GM18508 (cell line): ENCODE measurements at regions not wholly inside any gene's neighbourhood (a gene's known extent, or its start where the extent isn't known, plus 50 kb on each side); places are given as distances from the start of the nearest gene placed in this dataset.
A peak's percentile ranks its signal among the peaks of the same experiment; 100 is the strongest.
"Not testable (repeated sequence)": the region's sequence is repeated elsewhere in the genome, so short reads cannot be mapped to it uniquely, and the experiment has no call there.

Source experiments
- ATAC-seq: cut with Tn5 transposase; IDR thresholded peaks from one replicate; pipeline ENCODE4 v1.9.1; 2021; ENCODE audit warnings: moderate number of reproducible peaks; ENCODE audit not compliant: insufficient read depth, unreplicated experiment

DNA sequence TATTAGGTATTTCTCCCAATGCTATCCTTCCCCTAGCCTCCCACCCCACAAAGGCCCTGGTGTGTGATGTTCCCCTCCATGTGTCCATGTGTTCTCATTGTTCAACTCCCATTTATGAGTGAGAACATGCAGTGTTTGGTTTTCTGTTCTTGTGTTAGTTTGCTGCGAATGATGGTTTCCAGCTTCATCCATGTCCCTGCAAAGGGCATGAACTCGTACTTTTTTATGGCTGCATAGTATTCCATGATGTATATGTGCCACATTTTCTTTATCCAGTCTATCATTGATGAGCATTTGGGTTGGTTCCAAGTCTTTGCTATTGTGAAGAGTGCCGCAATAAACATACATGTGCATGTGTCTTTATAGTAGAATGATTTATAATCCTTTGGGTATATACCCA is 309.9 kb downstream of the PHF14 start:
- not testable (repeated sequence) for ATAC-seq

DNA sequence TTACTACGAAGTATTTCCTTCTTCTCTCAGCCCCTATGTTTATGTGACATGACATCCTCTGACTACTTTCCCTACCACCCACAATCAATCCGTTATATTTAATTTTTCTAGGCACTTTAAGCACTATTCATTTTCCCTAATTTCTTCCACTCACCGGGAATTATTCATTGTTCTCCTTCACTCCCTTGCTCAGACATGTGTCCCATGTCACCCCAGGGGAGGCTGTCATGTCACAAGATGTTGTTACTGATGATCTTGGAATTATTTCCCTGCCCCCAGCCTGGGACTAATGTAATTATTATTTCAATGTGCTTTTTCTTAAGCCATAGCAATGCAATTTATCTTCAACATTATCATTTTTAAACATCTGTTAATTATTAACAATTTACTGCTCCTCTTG is 317.2 kb downstream of the PHF14 start:
- no peak for ATAC-seq

DNA sequence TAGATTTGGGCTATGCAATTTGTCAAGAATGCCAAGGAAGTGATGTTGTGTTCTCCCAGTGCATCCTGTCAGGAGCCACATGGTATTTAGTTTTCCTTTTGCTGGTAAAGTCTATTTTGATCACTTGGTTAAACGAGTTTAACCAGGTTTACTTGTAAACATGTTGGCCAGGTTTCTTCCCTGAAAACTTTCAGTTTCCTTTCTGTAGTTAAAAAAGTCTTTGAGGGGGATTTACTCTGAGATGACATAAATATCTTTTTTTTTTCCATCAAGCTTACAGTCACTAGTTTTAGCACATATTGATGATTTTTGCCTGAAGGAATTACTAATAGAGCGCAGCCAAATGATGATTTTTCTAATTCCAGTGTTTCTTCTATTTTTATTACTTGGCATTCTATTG is 320.5 kb downstream of the PHF14 start:
- no peak for ATAC-seq

DNA sequence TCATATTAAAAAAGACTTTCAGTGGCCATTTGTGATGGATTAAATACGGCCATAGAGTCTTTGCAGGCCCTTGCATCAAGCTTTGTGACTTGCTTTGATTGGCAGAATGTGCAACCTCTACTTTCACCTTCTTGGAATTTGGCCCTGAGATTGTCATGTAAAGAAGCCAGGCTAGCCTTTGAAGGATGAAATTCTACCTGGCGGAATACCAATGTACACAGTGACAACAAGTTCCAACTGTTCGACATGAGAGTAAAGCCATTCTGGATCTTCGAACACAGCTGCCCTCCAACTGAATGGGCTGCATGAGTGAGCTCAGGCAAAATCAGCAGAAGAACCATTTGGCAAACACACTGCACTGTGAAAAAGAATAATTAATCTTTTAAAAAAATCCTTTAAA is 321.3 kb downstream of the PHF14 start:
- no peak for ATAC-seq

DNA sequence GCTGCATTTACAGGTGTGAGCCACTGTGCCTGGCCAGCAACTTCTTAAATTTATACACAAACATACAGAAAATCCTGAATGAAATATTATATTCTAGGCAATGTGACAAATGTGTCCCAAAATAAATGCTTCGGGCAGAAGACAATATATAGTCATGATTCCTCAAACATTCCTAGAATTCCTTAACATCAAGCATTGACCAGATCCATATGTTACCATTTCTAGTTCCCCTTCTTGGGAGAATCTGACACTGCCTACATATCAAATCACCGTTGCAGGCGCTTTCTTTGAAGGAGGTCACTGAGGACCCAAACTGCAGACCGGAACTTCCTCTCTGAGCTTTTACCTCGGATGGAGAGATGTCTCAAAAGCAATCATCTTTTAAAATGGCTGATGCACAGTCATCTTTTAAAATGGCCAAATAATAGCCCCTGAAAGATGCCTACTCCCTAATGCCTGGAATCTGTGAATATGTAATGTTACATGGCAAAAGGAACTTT is 323.5 kb downstream of the PHF14 start:
- no peak for ATAC-seq

DNA sequence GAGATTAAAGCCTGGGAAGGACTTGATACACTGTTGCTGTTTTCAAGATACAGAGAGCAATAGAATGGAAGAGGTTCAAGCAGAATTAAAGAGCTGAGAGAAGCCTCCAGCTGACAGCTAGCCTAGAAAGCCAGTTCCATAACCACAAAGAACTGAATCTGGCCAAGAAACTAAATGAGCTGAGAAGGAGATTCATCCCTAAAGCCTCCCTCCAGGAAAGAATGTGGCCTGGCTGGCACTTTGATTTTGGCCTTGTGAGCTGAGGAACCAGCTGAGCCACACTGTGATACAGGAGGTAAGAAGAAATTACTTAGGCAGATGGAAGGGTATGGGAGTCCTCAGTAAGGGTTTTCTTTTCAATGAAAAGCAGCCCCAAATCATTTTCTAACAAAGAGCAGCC is 324.1 kb downstream of the PHF14 start:
- ATAC-seq: no peak

DNA sequence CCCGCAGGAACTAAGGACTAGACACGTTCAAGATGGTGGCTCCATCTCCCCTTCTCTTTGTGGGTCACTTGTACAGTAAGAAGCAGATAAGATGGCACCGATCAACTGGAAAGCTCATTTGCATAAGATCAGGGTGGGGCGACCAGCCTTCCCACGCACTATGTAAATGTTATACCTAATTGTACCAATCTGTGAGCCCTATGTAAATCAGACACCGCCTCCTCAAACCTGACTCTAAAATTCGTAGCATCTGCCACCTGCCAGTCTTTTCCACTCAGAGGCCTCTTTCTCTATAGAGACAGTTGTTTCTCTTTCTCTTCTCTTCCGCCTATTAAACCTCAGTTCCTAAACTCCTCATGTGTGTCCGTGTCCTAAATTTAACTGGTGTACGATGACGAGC is 324.5 kb downstream of the PHF14 start:
- ATAC-seq: no peak

DNA sequence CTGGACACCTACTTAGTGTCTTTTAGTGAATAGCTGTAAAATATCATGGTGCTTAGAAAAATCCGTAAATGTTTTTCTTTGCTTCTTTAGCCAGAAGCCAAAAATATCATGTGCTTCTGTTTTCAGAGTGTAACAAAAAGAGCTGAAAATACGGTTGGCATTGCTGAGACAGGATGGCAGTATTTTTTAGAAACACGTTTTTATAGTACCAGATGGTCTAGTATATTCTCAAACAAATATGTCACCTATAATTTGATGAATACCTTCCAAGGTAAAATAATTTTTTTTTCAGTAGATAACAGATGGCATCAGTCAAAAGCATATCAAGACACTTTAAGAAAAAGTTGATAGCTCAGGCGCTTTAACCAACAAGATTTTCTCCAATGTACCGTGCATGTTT is 326.6 kb downstream of the PHF14 start:
- ATAC-seq: no peak

DNA sequence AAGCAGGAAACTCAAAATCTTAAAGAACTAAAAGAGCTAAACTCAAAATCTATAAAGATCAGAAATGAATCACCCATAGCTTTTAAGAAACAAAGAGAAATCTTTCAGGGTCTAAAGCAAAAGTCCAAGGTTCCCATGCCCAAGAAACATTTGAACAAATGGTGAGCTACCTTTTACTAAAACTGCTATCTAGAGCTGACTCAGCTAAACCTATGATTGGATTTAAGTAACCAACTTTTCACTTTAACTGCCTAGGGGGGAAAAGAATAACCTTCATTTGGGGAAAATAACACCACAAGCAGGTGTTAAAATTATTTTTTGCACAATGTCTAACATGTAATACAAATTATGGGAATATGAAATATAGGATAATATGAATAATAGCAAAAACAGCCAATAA is 328.4 kb downstream of the PHF14 start:
- ATAC-seq: no peak

DNA sequence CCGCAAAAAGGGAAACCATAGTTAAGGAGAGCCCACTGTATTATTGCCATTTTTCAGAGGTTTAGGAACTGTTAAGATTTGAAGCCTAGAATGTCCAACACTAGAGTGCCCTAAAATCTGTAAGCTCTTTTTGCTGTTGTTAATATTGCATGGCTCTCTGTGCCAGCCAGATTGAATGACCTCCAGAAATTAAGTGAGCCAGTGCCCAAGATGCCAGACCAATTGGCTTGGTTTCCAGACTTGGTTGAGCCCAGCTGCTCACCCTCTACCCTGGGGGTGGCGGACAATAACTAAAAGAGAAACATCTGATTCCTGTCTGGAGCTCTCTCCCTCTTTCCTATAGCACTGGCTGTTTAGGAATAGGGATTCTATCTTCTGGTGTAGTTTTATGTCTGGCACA is 340.1 kb downstream of the PHF14 start:
- no peak for ATAC-seq

DNA sequence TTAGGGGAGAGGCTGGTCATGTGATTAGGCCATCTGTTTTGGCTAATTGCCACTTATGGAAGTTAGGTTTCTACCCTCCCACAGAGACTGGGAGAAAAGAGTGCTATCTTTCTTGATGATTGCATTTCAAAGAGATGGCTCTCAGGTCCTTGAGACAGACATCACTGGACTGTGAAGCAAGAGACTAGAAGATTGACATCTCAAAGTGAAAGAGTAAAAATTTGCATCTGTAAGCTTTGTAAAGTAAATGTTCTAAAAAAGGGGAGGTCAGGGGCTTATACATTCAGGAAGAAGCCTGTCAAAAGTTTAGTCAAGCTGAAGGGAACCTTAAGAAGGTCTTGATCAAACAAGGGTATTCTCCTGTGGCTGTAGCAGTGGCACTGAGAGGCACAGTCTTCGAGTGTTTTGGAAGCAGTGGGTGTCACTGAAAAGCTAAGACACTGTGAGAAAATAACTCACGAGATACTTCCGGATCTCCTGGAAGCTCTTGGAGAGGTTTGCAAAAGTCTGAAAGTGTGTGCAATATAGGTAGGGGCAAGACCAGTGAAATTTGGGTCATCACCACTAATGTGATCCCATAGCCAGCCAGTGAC is 342.1 kb downstream of the PHF14 start:
- ATAC-seq: no peak

DNA sequence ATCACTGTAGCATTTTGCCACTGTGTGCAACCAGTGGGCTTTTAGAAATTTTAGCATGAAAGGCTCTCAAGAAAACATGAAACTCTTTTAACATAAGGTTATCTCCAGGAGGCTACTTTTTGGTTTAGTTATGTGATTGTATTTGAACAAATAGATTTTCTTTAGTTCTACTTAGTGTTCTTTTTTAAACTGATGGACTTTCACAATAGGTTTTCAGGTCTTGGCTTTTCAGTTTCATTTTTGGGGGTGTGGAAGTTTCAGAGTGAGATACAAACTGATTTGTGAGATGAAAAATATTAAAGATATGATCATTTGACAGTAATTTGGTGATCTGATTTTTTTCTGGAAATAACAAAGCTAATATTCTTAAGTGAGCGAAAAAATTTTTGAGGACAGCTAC is 344.1 kb downstream of the PHF14 start:
- peak; percentile 39 for ATAC-seq

DNA sequence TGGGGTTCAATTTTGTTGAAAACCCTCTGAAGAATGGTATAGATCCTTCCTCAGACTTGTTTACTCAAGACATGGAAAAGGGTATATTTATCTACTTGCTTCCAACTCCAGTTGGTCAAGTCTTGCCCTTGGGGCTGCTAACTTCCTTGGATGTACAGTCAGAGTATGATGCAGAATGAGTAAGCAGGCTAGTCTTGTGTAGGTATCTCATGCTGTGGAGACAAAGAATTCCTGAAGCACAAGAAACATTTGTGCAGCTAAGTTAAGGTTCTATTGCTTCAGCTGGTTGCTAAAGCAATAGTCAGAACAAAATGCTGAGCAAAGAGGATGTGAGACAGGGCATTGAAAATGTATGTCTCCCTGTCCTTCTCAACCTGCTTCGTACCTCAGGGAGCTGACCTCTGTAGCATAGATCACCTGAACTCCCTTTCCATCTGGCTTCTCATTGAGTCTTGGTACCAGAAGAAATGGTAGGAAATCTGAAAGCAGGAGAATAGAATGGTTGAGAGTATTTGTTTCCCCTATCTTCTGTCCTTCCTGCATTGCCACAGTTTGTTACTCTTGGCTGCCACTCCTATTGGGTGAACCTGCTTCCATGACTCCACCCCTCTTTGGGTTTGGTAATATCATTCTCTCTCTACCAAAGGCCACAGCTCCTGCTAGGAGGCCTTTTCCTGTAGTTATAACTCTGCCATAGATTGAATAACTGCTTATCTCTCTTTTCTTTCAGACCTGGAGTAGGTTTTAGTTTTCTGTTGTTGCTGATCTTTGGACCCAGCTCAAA is 346.0 kb downstream of the PHF14 start:
- no peak for ATAC-seq
